Muscle of back (tissue), 3 donors: ENCODE measurements at regions not wholly inside any gene's neighbourhood (a gene's known extent, or its start where the extent isn't known, plus 50 kb on each side); places are given as distances from the start of the nearest gene placed in this dataset.
A peak's percentile ranks its signal among the peaks of the same experiment; 100 is the strongest.

Experiments
- DNase-seq, 3 donors: peaks; one replicate each; pipeline versions ENCODE4 v3.0.0 to v3.0.0-alpha.2; 2013

GRCh38 chr18:37778417-37779165, 213.0 kb upstream of the CELF4 start:
- DNase-seq: peak; percentile 24 to 80 (median 64)

- no peak for DNase-seq
These were observed 204.2 kb upstream of the CELF4 start for GRCh38 chr18:37769826-37770225.

- no peak for DNase-seq
These were observed 199.1 kb upstream of the CELF4 start for GRCh38 chr18:37764541-37765288.

DNA sequence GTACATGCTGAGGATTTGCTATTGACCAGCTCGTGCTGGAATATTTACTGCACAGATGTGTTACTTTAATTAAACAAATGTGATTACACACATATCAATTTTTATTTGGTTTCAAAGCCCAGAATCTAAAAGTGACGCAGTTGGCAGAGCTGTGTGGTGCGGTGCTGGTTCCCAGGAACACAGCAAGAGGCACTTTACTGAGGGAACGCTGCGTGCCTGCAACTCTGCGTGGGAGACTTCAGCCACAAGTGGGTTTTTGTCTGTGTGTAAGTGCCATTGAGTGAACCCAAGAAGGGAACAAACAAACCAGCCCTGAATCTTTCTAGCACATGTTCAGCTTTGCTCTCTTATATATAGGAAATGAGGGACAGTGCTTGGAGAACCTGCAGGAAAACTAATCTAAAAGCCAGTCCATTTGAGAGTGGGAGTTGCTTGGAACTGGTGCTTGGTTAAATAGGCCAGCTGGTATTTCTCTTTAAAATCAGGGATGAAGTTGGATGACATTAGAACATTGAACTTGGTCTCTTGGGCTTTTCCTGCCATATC, 196.6 kb upstream of the CELF4 start:
- peak in 1 of 3 donors; percentile 17 for DNase-seq

GRCh38 chr18:37754141-37754540, 188.5 kb upstream of the CELF4 start:
- DNase-seq: no peak

DNA sequence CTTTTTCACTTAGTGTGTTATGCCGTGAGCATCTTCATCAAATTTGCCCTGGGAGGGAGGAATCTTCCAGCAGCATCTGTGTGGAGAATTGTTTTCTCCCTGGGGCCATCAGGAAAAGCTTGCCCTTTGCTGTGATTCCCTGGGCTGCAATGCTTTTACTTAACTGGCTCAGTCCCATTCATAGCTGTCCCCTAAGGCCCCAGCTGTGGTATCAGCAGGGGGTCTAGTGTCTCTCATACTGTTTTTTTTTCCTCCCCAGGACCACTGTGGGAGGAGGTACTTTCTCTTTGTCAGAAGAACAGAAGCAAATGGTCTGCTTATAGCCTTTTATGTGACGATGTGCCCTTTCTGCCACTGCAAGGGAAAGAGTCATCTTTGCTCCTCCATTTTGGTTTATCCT, 176.8 kb upstream of the CELF4 start:
- DNase-seq: peak in 1 of 3 donors; percentile 2

DNA sequence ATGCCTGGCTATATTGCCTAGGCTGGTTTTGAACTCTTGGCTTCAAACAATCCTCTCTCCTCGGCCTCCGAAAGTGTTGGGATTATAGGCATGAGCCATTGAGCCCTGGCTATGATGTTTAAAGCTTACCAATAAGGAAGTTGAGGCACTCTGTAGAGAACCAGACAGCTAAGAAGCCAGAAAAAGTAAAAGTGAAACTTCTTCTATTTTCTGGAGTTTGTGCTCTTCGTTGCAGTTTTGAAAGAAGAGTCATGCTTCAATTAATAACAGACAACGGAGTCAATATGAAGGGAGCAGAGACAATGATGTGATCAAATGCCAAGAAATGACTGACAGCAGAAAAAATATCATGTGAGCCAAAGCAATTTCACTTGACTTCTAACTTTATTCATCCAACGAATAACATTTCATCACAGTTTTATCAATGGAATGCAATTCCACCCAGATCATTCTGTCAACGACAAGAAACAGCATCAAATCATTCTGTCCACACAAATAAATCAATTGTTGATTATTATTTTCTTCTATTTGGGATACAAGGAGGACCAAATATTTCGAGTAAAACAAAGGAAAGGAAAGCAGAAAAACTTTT, 175.5 kb upstream of the CELF4 start:
- peak in 2 of 3 donors; percentile 6 to 55 for DNase-seq

DNA sequence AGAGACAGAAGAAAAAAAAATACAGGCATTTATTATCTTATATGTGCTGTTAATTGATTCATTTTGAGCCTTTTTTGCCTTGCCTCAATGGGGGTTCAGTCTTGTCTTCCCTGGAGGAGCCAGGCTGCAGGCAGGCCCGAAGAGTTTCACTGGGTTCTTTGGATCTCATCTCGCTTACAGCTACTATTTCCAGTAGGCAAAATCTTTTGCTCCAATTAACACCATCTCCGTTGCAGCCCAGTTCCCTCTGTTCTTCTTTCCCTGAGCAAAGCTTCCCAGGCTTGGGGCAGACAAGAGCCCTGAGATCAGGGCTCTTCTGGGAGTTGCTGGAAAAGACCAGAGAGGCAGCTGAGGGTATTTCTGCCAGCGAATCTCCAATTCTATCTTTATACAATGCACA, 168.8 kb upstream of the CELF4 start:
- DNase-seq: no peak

- DNase-seq: no peak
These were observed 164.1 kb upstream of the CELF4 start for GRCh38 chr18:37729716-37730115.

GRCh38 chr18:37724206-37724605, 158.6 kb upstream of the CELF4 start:
- no peak for DNase-seq

DNA sequence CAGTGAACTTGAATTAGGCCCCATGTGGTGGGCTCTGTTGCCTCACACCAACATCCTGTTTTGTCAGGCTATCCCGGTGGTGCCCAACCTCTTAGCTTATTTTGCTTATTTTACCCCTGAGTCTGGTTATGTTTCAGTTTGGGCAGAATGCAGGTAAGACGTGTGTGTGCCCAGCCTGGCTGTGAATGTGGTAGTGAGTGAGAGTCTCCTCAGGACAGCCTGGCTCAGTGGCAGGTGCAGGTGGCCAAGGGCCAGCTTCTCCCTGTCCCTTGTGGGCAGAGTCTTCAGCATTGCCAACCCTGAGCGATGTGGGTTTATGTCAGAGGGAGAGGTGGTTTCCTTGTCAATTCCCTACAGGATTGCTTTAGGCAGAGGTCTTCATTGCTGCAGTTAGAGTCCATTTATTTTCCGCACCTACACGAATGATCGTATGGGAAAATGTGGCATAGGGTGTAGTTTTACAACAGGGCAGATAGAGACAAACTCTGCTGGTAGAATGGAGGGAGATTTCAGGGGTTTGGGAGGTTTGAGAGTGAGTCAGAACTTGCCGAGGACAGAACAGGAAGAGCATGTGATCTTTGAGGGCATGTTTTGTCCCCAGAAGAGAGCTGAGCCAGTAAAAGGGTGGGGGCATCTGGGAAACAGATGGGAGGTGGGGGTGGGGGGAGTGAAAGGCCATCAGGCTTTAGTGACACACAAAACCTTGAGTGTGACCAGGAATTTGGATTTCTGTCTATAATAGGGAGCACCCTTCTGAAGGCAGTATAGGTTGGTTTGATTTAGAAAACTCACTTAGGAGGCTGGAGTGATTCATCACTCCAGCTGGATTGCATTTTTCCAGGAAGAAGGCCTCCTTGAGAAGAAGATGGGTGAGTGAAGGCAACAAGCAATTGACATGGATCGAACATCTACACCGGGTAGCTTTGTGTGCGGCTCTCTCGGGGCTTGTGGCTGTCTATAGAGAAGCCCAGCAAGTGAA, 156.2 kb upstream of the CELF4 start:
- DNase-seq: no peak

- DNase-seq: no peak
These were observed 155.1 kb upstream of the CELF4 start for GRCh38 chr18:37720663-37721062.

- no peak for DNase-seq
These were observed 152.1 kb upstream of the CELF4 start for GRCh38 chr18:37717656-37718055.

GRCh38 chr18:37717098-37717497, 151.5 kb upstream of the CELF4 start:
- DNase-seq: no peak

DNA sequence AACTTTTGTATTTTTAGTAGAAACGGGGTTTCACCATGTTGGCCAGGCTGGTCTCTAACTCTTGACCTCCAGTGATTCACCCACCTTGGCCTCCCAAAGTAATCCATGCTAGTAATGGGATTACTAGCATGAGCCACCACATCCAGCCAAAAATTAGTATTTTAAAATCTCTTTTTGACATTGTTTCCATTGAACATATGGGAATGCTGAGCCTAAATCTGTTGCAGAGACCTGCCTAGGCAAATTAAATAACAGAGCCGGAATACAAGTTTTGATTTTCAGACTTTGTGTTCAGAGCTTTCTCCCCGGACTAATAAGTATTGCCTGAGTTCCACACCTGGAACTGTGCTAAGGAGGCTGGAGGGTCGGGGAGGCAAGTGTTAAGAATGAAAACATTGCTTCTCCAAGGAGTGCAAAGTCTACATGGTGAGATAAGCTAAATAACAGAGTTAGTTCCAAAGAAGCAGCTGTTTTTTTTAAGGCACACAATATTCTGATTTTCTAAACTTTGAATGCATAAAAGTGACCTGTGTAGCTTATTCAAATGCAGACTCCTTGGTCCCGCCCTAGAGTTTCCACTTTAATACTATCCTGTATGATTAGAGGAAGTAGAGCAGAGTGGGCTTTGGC, 150.6 kb upstream of the CELF4 start:
- no peak for DNase-seq

GRCh38 chr18:37714691-37715090, 149.1 kb upstream of the CELF4 start:
- no peak for DNase-seq

GRCh38 chr18:37712776-37713175, 147.2 kb upstream of the CELF4 start:
- DNase-seq: no peak

DNA sequence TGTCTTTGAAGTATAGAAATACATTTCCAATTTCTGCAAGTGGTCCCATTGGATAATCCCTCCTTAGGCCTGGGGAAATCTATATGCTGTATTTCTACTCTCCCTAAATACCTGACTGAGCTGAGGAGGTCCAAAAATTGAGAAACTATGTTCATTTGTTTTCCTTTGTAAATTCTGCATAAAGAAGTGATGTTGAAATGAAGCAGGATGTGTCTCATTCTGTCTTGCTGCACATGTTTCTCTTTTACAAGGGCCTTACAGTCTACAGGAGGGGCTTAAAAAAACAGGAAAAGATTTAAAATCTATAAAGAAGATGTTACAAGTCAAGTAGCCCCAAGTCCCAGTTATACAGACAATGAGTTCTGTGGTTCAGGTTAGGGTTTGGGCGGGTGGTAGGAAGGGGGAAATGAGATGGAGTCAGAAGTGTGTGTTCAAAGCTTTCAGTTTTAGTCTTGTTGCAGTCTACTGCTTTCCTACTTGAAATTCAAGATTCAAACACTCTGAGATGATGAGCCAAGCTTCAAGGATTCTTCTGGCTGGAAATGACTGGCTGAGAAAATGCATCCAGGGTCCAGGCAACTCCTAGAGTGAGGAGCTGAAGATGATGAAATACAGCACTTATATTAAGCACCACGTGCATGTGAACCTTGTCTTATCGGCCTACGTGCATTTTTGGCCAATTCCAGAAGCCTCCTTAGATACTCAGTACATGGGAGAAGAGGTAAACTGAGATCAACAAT, 146.3 kb upstream of the CELF4 start:
- DNase-seq: peak in 2 of 3 donors; percentile 19 to 48

GRCh38 chr18:37710726-37711125, 145.1 kb upstream of the CELF4 start:
- DNase-seq: peak; percentile 30 to 80 (median 50)

GRCh38 chr18:37709740-37710139, 144.1 kb upstream of the CELF4 start:
- DNase-seq: no peak
